ENCODE measurements at regions not wholly inside any gene's neighbourhood (a gene's known extent, or its start where the extent isn't known, plus 50 kb on each side); places are given as distances from the start of the nearest gene placed in this dataset.

DNA sequence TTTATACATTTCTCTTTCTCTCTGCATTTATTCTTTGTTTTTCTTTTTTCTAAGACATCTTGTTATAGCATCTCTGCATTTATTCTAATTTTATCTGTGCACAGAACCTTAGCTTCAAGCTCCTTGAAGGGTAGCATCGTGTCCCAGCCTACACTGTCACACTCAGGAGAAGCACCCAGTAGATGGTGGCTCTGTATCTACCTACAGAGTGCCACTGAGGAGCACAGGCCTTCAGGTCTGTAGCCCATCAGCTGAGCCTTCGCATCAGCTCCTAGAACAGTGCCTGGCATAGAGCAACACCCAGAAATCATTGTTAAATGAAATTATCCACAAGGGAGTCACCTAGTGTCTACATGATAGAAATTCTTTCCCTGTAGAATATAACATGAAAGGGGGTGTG, 203.0 kb upstream of the KLF14 start:
- TF ChIP-seq POLR2A (IDR thresholded peaks at IDR 0.05) = no peak
- TF ChIP-seq, protein P1, sequence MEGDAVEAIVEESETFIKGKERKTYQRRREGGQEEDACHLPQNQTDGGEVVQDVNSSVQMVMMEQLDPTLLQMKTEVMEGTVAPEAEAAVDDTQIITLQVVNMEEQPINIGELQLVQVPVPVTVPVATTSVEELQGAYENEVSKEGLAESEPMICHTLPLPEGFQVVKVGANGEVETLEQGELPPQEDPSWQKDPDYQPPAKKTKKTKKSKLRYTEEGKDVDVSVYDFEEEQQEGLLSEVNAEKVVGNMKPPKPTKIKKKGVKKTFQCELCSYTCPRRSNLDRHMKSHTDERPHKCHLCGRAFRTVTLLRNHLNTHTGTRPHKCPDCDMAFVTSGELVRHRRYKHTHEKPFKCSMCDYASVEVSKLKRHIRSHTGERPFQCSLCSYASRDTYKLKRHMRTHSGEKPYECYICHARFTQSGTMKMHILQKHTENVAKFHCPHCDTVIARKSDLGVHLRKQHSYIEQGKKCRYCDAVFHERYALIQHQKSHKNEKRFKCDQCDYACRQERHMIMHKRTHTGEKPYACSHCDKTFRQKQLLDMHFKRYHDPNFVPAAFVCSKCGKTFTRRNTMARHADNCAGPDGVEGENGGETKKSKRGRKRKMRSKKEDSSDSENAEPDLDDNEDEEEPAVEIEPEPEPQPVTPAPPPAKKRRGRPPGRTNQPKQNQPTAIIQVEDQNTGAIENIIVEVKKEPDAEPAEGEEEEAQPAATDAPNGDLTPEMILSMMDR (IDR thresholded peaks at IDR 0.05) = no peak
